Activated B cell treated with CpG ODN at 0.5 μM for 24 hours (primary cell): ENCODE measurements at regions not wholly inside any gene's neighbourhood (a gene's known extent, or its start where the extent isn't known, plus 50 kb on each side); places are given as distances from the start of the nearest gene placed in this dataset.
"Not testable (repeated sequence)": the region's sequence is repeated elsewhere in the genome, so short reads cannot be mapped to it uniquely, and the experiment has no call there.

ENCODE experiments used
- ATAC-seq: fragments of 200-7000 bp; cut with Tn5 transposase; one replicate; pipeline ENCODE4 v1.10.0; 2021; ENCODE audit warnings: low read depth, mild to moderate bottlenecking, moderate library complexity
- CTCF ChIA-PET: fragments of 350-600 bp; sonication (Branson Sonifier 250); formaldehyde crosslinking; loops from one replicate; lab custom pipeline; 2021; ENCODE audit warnings: antibody characterized with exemption; lab: Charles Lee
- POLR2A ChIA-PET: fragments of 350-600 bp; sonication (Branson Sonifier 250); formaldehyde crosslinking; loops from one replicate; lab custom pipeline; 2021; ENCODE audit warnings: antibody characterized with exemption; lab: Charles Lee
- DNase-seq: peaks from one replicate; pipeline ENCODE4 v3.0.0; 2022
- H3K27ac Mint-ChIP-seq: one replicate; pipeline ENCODE4 v1.8.0; 2020; ENCODE audit warnings: mixed read lengths
- H3K27me3 Mint-ChIP-seq: one replicate; pipeline ENCODE4 v1.8.0; 2021; ENCODE audit warnings: mixed read lengths
- H3K36me3 Mint-ChIP-seq: one replicate; pipeline ENCODE4 v1.8.0; 2021; ENCODE audit warnings: low read depth, mixed read lengths
- H3K4me1 Mint-ChIP-seq: one replicate; pipeline ENCODE4 v1.8.0; 2021; ENCODE audit warnings: mixed read lengths
- H3K4me3 Mint-ChIP-seq: one replicate; pipeline ENCODE4 v1.8.0; 2020; ENCODE audit warnings: mild to moderate bottlenecking, mixed read lengths
- H3K9me3 Mint-ChIP-seq: one replicate; pipeline ENCODE4 v1.8.0; 2020; ENCODE audit warnings: mixed read lengths
- intact Hi-C: fragments of 100-400 bp; cut with micrococcal nuclease; formaldehyde crosslinking; loops from one replicate; pipeline ENCODE4 v1.15.1; 2024
- TF ChIP-seq, protein P1 (sequence below): fragments of 200-600 bp; IDR thresholded peaks from one replicate; pipeline ENCODE4 v1.8.0; 2022; ENCODE audit warnings: antibody characterized with exemption, mild to moderate bottlenecking

- ATAC-seq, result no peak
- H3K27me3 Mint-ChIP-seq, result no peaks in the 10 kb centered on the region
Observed at GRCh38 chr1:83043244-83043643, 955.7 kb downstream of the TTLL7 start.

GRCh38 chr1:83039091-83039490, 959.8 kb downstream of the TTLL7 start:
- CTCF ChIA-PET, H3K4me1 Mint-ChIP-seq, H3K9me3 Mint-ChIP-seq, POLR2A ChIA-PET, DNase-seq, ATAC-seq, intact Hi-C loops, H3K27ac Mint-ChIP-seq, H3K4me3 Mint-ChIP-seq, H3K27me3 Mint-ChIP-seq, H3K36me3 Mint-ChIP-seq: not testable (repeated sequence)

More at GRCh38 chr1:83043244-83043643, 955.7 kb downstream of the TTLL7 start:
- ChIA-PET CTCF (no interaction called here), POLR2A (no interaction called here)
- intact Hi-C loops, result no loop called here
- no peaks in the 10 kb centered on the region for H3K36me3 Mint-ChIP-seq
- DNase-seq, result no peak
- peaks cover 12% of the 10 kb centered on the region for H3K9me3 Mint-ChIP-seq
- no peak overlapping the region for H3K4me3 Mint-ChIP-seq
- no peak overlapping the region for H3K27ac Mint-ChIP-seq
- TF ChIP-seq, protein P1, sequence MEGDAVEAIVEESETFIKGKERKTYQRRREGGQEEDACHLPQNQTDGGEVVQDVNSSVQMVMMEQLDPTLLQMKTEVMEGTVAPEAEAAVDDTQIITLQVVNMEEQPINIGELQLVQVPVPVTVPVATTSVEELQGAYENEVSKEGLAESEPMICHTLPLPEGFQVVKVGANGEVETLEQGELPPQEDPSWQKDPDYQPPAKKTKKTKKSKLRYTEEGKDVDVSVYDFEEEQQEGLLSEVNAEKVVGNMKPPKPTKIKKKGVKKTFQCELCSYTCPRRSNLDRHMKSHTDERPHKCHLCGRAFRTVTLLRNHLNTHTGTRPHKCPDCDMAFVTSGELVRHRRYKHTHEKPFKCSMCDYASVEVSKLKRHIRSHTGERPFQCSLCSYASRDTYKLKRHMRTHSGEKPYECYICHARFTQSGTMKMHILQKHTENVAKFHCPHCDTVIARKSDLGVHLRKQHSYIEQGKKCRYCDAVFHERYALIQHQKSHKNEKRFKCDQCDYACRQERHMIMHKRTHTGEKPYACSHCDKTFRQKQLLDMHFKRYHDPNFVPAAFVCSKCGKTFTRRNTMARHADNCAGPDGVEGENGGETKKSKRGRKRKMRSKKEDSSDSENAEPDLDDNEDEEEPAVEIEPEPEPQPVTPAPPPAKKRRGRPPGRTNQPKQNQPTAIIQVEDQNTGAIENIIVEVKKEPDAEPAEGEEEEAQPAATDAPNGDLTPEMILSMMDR, result no peak
- H3K4me1 Mint-ChIP-seq, result no peaks in the 10 kb centered on the region

- Mint-ChIP-seq H3K4me3 (no peak overlapping the region), H3K4me1 (no peaks in the 10 kb centered on the region), H3K27ac (no peak overlapping the region), H3K27me3 (no peaks in the 10 kb centered on the region), H3K9me3 (peaks cover 16% of the 10 kb centered on the region), H3K36me3 (peaks cover 3% of the 10 kb centered on the region)
- ChIA-PET POLR2A (no interaction called here), CTCF (no interaction called here)
- TF ChIP-seq, protein P1, result no peak
- DNase-seq (no peak), ATAC-seq (no peak)
- intact Hi-C loops, result no loop called here
Observed at GRCh38 chr1:83034851-83035250, 964.1 kb downstream of the TTLL7 start.

DNA sequence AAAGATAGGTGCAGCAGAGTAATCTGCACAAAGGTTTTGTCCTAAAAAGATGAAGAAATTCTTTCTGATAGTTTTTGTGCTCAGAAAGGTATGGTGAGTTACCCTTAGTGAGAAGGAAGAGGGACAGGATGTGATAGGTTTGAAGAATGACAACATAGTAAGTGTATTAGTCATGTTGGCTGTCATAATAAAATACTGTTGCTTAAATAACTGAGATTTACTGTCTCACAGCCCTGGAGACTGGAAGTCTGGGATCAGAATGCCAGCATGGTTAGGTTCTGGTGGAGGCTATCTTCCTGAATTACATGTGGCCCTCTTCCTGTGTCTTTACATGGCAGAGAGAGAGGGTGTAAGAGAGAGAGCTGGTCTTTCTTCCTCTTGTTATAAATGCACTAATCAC, 965.2 kb downstream of the TTLL7 start:
- Mint-ChIP-seq H3K36me3 (peaks cover 3% of the 10 kb centered on the region), H3K27me3 (no peaks in the 10 kb centered on the region), H3K27ac (no peak overlapping the region), H3K9me3 (peaks cover 16% of the 10 kb centered on the region), H3K4me3 (no peak overlapping the region), H3K4me1 (no peaks in the 10 kb centered on the region)
- DNase-seq (no peak), ATAC-seq (no peak)
- ChIA-PET CTCF (no interaction called here), POLR2A (no interaction called here)
- TF ChIP-seq, protein P1, result no peak
- intact Hi-C loops, result no loop called here

GRCh38 chr1:83029916-83030315, 969.0 kb downstream of the TTLL7 start:
- no peaks in the 10 kb centered on the region for H3K27me3 Mint-ChIP-seq

More at GRCh38 chr1:83029916-83030315, 969.0 kb downstream of the TTLL7 start:
- ATAC-seq (no peak), DNase-seq (no peak)
- CTCF ChIA-PET, result no interaction called here
- Mint-ChIP-seq H3K9me3 (peaks cover 8% of the 10 kb centered on the region), H3K4me1 (no peaks in the 10 kb centered on the region), H3K36me3 (peaks cover 2% of the 10 kb centered on the region), H3K27ac (no peak overlapping the region), H3K4me3 (no peak overlapping the region)
- POLR2A ChIA-PET, result no interaction called here
- TF ChIP-seq, protein P1, result no peak
- intact Hi-C loops, result no loop called here
